RWPE2 (cell line): ENCODE measurements at regions not wholly inside any gene's neighbourhood (a gene's known extent, or its start where the extent isn't known, plus 50 kb on each side); places are given as distances from the start of the nearest gene placed in this dataset.

Source experiments
- ATAC-seq: fragments of 200-7000 bp; cut with Tn5 transposase; 3 replicates; pipeline ENCODE4 v1.9.1; 2021; ENCODE audit warnings: low read depth
- DNase-seq: peaks from one replicate; pipeline ENCODE4 v3.0.0-alpha.2; 2020; ENCODE audit warnings: low spot score
- H3K27ac ChIP-seq: fragments of 450-650 bp; 2 replicates; pipeline ENCODE4 v1.5.1; 2017; ENCODE audit warnings: mild to moderate bottlenecking; ENCODE audit not compliant: poor library complexity, severe bottlenecking
- H3K27me3 ChIP-seq: fragments of 250-450 bp; sonication (Bioruptor Pico); 2 replicates; pipeline ENCODE4 v1.5.1; 2021; ENCODE audit warnings: mild to moderate bottlenecking, moderate library complexity; ENCODE audit not compliant: insufficient read depth, poor library complexity, severe bottlenecking
- H3K36me3 ChIP-seq: fragments of 250-450 bp; sonication (Bioruptor Pico); 2 replicates; pipeline ENCODE4 v1.5.1; 2020; ENCODE audit warnings: low read depth, mild to moderate bottlenecking, moderate library complexity
- H3K4me1 ChIP-seq: fragments of 250-450 bp; sonication (Bioruptor Pico); 2 replicates; pipeline ENCODE4 v1.5.1; 2021; ENCODE audit warnings: mild to moderate bottlenecking, moderate library complexity; ENCODE audit not compliant: insufficient read depth, poor library complexity, severe bottlenecking
- H3K4me3 ChIP-seq: fragments of 250-450 bp; sonication (Bioruptor Pico); 2 replicates; pipeline ENCODE4 v1.5.1; 2021; ENCODE audit warnings: mild to moderate bottlenecking, moderate library complexity; ENCODE audit not compliant: severe bottlenecking
- H3K9me3 ChIP-seq: fragments of 250-450 bp; sonication (Bioruptor Pico); 2 replicates; pipeline ENCODE4 v1.5.1; 2021; ENCODE audit warnings: mild to moderate bottlenecking, moderate library complexity; ENCODE audit not compliant: severe bottlenecking
- CTCF ChIP-seq: fragments of 450-650 bp; IDR thresholded peaks from one replicate; pipeline ENCODE4 v1.5.1; 2017; ENCODE audit warnings: mild to moderate bottlenecking, moderate library complexity; ENCODE audit not compliant: poor library complexity, severe bottlenecking

GRCh38 chr6:53994201-53994600 lies 117.0 kb upstream of the MLIP start:
- no peak overlapping the region for H3K4me3 ChIP-seq
- no peak for TF ChIP-seq CTCF
- ATAC-seq, result no peak
- DNase-seq, result no peak
- no peaks in the 10 kb centered on the region for H3K9me3 ChIP-seq
- H3K27ac ChIP-seq, result no peak overlapping the region
- no peaks in the 10 kb centered on the region for H3K4me1 ChIP-seq
- no peaks in the 10 kb centered on the region for H3K27me3 ChIP-seq
- no peaks in the 10 kb centered on the region for H3K36me3 ChIP-seq

GRCh38 chr6:53995935-53996334 lies 115.3 kb upstream of the MLIP start:
- Histone ChIP-seq H3K27ac (no peak overlapping the region), H3K4me1 (no peaks in the 10 kb centered on the region), H3K4me3 (no peak overlapping the region), H3K9me3 (no peaks in the 10 kb centered on the region), H3K27me3 (no peaks in the 10 kb centered on the region), H3K36me3 (no peaks in the 10 kb centered on the region)
- ATAC-seq (no peak), DNase-seq (no peak)
- TF ChIP-seq CTCF, result no peak

GRCh38 chr6:53998303-53998702 lies 112.9 kb upstream of the MLIP start:
- ATAC-seq, result no peak
- Histone ChIP-seq H3K4me3 (no peak overlapping the region), H3K27ac (no peak overlapping the region), H3K9me3 (no peaks in the 10 kb centered on the region), H3K27me3 (no peaks in the 10 kb centered on the region), H3K4me1 (no peaks in the 10 kb centered on the region), H3K36me3 (no peaks in the 10 kb centered on the region)
- DNase-seq, result no peak
- no peak for TF ChIP-seq CTCF

- H3K4me3 ChIP-seq, result no peak overlapping the region
- no peaks in the 10 kb centered on the region for H3K4me1 ChIP-seq
- TF ChIP-seq CTCF, result no peak
- no peaks in the 10 kb centered on the region for H3K9me3 ChIP-seq
- H3K36me3 ChIP-seq, result no peaks in the 10 kb centered on the region
- ATAC-seq, result no peak
- no peak for DNase-seq
- H3K27ac ChIP-seq, result no peak overlapping the region
- no peaks in the 10 kb centered on the region for H3K27me3 ChIP-seq
Observed at GRCh38 chr6:53999088-53999755, 112.0 kb upstream of the MLIP start.

GRCh38 chr6:54002116-54002515 lies 109.1 kb upstream of the MLIP start:
- no peaks in the 10 kb centered on the region for H3K9me3 ChIP-seq
- DNase-seq (no peak), ATAC-seq (peak; percentile 25; the same call in 1 of the 3 replicates)
- no peaks in the 10 kb centered on the region for H3K27me3 ChIP-seq
- H3K4me1 ChIP-seq, result no peaks in the 10 kb centered on the region
- TF ChIP-seq CTCF, result no peak
- H3K4me3 ChIP-seq, result no peak overlapping the region
- H3K27ac ChIP-seq, result no peak overlapping the region
- H3K36me3 ChIP-seq, result no peaks in the 10 kb centered on the region
